Astrocyte of the spinal cord (primary cell): ENCODE measurements at regions not wholly inside any gene's neighbourhood (a gene's known extent, or its start where the extent isn't known, plus 50 kb on each side); places are given as distances from the start of the nearest gene placed in this dataset.

Source experiments
- DNase-seq: peaks from one replicate; pipeline ENCODE4 v3.0.0; 2011; ENCODE audit warnings: low read depth, low spot score
- H3K4me3 ChIP-seq: 2 replicates; pipeline ENCODE4 v1.5.1; 2011; ENCODE audit warnings: low read depth, mild to moderate bottlenecking, low read length, moderate library complexity
- in situ Hi-C: cut with HindIII; loops from 2 replicates; pipeline ENCODE4 v1.10.0; 2017; ENCODE audit warnings: low sequenced_read_pairs
- TF ChIP-seq, protein P1 (sequence below): IDR thresholded peaks from 2 replicates; pipeline ENCODE4 v1.5.1; 2012; ENCODE audit warnings: low read depth, mild to moderate bottlenecking, low read length, inconsistent platforms

DNA sequence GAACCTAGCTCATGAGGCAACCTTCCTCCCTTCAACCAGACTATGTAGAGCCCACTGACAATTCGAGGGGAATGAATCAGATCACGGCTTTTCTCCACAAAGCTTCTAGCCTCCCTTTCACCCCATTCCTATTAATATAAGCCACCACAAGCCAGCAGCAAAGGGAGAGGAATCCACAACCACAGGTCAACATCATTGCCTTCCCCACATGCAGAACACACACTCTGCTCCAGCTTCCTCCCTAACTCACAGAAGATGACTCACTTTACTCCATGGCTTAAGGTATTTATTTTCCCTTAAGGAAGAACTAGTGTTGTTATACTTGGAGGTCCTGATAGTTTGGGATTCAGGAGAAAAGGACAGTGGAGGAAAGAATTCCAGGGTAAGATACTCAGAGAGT lies 272.2 kb downstream of the C1D start:
- TF ChIP-seq, protein P1, sequence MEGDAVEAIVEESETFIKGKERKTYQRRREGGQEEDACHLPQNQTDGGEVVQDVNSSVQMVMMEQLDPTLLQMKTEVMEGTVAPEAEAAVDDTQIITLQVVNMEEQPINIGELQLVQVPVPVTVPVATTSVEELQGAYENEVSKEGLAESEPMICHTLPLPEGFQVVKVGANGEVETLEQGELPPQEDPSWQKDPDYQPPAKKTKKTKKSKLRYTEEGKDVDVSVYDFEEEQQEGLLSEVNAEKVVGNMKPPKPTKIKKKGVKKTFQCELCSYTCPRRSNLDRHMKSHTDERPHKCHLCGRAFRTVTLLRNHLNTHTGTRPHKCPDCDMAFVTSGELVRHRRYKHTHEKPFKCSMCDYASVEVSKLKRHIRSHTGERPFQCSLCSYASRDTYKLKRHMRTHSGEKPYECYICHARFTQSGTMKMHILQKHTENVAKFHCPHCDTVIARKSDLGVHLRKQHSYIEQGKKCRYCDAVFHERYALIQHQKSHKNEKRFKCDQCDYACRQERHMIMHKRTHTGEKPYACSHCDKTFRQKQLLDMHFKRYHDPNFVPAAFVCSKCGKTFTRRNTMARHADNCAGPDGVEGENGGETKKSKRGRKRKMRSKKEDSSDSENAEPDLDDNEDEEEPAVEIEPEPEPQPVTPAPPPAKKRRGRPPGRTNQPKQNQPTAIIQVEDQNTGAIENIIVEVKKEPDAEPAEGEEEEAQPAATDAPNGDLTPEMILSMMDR = no peak
- in situ Hi-C loops = no loop called here
- no peak overlapping the region for H3K4me3 ChIP-seq
- DNase-seq = peak; percentile 92

DNA sequence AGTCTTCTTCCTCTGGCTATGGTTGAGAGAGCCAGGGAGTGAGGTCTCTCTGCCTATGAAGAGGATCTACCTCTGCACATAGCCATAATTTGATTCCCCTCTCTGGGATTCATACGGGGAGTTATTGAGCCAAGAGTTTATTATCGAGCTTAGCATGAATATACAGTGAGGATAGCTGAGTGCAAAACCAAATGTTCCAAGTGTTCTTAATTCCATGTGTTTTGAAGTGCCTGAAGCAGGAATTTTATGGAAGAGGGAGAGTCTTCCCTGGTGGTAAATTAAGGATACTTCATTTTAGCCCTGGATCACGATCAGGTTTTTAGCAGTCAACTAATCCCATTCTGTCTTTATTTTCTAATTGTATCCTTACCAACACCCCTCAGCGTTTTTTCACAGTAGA lies 270.6 kb downstream of the C1D start:
- DNase-seq = no peak
- TF ChIP-seq, protein P1 = no peak
- in situ Hi-C loops = no loop called here
- no peak overlapping the region for H3K4me3 ChIP-seq

DNA sequence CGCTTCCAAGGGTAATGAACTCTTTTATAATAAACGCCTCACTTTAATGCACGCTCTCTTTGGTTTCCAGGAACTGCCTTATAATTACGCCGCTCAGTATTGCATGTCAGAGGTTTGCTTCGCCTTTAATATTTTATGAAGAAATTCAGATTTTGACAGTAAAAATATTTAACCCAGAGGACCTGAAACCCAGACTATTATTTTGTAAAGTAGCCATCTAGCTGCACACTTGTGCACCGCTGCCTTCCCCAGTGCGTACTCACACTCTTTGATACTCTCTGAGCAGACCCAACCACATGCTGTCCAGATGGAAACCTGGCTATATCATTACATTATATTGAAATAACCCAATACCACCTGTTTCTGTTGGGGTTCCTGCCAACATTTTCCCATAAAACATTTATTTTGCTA lies 270.1 kb downstream of the C1D start:
- TF ChIP-seq, protein P1 = no peak
- in situ Hi-C loops = no loop called here
- no peak overlapping the region for H3K4me3 ChIP-seq
- no peak for DNase-seq

DNA sequence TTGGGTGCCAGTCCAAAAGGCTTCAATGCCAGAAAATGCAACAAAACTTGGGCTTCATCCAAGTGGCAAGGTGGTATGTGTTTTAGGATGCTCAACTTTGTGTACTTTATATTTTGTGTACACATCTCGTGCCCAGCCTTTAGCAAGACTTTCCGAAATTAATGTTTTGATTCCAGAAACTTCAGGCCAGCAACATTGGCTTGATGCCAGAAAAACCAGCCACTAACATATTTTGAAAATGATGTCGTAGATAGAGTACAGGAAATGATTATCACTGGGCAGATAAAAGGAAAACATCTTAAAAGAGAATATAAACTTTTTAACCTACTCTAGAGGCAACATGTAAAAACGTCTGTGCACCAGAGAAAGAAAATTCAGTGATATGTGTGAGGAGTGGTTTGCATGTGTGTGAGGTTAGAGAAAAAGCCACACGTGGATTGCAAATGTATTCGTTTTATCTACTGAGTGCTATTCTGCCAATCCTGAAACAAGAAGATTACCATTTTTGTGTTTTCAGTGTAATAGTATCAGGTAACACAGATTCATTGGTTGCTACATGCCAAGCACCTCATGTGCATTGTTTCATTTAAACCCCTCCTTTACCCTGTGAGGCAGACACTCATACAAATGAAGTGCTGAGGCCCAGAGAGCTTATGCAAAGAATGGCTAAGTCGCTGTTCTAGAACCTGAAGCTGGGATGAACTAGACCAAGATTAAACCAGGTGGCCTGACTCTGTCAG lies 264.8 kb downstream of the C1D start:
- in situ Hi-C loops = no loop called here
- TF ChIP-seq, protein P1 = no peak
- peak; percentile 59 for DNase-seq
- no peak overlapping the region for H3K4me3 ChIP-seq

DNA sequence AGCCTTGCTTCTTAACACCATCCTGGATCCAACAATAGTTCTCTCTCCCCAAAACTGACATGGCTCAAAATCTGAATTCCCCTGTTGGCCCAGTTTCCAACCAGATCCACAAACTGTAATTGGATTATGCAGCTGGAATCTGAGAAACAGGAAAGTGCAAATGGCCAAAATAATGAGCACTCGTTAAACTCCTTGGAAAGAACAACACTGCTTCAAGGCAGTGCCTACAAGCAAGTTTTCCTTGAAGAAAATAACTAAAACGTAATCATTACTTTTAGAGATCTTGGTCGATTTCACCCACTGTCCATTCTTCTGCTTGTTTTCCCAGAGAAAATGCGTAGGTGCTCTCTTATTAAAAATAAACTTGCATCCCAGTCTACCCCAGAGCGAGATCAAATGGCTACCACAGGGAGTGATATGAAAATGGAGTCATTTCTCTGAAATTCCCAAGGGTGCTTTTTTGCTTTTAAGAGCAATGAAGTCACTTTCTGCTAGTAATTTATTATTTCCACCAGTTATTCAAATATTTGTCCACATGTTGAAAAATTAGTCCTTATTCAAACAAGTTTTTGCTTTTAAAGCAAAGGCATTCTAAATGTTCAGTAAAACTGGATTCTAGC lies 264.2 kb downstream of the C1D start:
- TF ChIP-seq, protein P1 = no peak
- in situ Hi-C loops = no loop called here
- no peak for DNase-seq
- H3K4me3 ChIP-seq = no peak overlapping the region

DNA sequence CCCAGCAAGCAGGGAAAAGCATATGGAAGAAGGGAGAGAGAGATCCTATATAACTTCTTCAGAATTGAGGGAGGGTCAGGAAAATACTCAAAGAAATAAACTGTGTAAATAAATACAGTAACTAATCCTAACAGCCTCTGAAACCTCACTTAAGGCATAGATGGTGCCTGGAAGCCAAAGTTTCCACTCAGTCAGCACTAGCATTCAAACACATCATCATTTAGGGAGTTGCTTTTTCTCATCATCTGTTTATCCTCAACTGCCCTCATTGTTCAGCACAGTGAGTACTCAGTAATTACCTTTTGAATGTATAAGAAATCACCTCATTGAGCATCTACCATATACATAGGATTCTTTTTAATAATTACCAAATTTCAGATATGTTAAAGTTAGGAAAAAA lies 262.9 kb downstream of the C1D start:
- no peak for DNase-seq
- TF ChIP-seq, protein P1 = no peak
- H3K4me3 ChIP-seq = no peak overlapping the region
- in situ Hi-C loops = no loop called here
